Amniotic epithelial cell (primary cell): ENCODE measurements at regions not wholly inside any gene's neighbourhood (a gene's known extent, or its start where the extent isn't known, plus 50 kb on each side); places are given as distances from the start of the nearest gene placed in this dataset.

Experiments
- DNase-seq: peaks from one replicate; pipeline ENCODE4 v3.0.0-alpha.2; 2010; ENCODE audit warnings: low read depth

DNA sequence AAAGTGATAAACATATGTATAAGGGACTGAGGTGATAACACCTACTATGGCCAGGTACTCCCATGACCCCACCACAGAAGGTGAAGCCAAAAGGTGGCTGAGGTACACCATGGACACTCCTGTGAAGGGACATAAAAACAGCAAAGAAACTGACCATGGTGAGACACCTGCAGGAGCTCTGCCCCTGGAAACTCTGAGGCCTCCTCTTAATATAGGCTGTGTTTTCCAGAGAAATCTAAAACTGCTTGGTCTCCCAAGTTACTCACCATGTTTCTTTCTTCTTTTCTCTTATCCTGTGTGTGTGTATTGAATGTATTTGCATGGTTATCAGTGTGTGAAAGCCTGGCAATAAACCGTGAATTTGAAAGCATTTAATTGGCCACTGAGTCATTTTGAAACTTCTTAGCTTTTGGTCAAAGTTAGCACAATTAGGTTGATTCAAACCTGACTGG is 739.3 kb upstream of the GCFC2 start:
- no peak for DNase-seq

DNA sequence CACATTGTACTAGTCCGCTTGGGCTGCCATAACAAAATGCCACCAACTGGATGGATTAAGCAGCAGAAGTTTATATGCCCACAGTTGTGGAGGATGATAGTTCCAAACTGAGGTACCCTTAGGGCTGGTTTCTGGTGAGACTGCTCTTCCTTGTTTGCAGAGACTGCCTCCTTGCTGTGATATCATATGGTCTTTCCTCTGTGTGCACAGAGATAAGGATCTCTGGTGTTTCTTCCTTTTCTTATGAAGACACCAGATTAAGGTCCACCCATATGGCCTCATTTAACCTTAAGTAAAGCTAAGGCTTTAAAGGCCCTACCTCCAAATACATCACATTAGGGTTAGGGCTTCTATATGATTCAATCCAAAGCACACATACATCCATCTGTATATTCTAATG is 738.2 kb upstream of the GCFC2 start:
- DNase-seq: no peak

DNA sequence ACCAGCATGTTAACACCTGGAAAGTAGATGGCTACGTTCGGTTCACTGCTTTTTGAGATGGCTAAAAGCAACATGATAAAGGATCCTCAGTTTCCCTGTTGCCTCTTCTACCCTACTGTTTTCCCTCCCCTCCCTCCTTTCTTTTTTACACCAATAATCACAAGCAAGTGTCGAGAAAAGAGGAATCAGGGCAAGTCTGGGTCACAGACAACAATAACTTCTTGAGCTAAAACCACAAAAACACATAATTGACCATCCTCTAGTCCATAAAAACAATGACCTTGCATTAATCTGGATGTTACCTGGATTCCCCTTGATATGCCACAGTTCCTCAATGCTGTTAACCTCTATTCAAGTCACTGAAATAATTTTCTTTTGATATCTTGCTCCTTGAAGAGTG is 736.6 kb upstream of the GCFC2 start:
- no peak for DNase-seq

DNA sequence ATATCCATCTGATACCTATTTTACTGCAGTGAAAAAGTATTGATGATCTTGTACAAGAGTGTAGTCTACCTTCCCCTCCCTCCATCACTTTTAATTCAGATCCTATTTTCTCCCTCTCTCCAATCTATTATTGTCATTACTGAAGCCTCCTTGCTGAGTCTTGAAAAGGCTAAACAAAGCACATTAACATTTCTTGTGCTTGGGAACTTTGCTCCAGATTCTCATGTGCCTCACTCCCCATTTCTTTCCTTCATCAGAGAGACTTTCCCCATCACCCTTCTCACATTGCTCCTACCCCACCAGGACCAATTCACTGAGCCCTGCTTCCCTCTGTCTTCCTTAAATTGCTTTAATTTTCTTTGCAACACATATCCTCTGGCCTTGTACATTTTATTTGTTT is 736.2 kb upstream of the GCFC2 start:
- no peak for DNase-seq

DNA sequence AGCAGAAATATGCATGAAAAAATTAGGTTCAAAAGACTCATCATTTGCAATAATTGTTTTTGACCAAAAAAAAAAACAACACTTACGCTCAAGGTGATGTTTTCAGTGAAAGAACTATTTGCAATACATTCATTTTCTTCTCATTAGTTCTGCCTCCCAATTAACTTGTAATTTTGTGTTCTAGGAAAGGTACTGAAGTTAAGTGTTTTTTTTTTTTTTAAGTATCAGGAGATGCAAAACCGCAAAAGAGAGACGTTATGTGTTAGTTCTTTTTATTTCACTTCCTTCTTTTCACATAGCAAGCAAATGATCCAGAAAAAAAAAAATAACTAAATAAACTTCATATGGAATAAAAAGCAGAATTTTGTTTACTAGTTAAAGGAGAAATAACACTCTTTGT is 735.2 kb upstream of the GCFC2 start:
- DNase-seq: no peak

DNA sequence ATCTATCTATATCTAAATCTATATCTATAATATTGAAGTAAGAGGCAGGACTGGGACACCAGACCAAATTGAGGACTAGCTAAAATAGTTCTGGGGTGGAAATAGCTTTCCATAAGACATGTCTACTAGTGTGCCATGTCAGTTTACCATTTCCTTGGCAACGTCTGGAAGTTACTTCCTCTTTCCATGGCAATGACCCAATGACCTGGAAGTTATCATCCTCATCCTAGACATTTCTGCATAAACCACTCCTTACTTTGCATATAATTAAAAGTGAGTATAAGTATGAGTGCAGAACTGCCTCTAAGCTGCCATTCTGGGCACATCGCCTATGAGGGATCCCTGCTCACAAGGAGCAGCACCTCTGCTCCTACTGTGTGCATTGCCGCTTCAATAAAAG is 734.0 kb upstream of the GCFC2 start:
- DNase-seq: no peak

DNA sequence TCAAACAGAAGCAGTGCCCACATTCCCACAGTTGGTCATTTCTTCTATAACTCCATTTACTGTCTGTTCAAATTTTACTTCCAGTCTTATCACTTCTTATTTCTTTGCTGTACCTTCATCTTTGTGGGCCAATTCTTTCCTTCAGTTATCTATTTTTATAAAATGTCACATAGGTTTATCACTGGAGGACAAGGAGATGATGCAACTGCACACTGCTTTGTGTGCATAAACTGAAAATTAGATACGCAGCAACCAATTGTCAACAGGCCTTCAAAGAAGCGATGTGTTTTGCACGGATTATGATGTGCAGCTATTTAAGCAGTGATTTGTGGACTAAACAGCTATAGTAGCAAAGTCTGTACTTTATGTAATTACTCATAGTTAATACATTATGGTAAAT is 726.8 kb upstream of the GCFC2 start:
- no peak for DNase-seq

DNA sequence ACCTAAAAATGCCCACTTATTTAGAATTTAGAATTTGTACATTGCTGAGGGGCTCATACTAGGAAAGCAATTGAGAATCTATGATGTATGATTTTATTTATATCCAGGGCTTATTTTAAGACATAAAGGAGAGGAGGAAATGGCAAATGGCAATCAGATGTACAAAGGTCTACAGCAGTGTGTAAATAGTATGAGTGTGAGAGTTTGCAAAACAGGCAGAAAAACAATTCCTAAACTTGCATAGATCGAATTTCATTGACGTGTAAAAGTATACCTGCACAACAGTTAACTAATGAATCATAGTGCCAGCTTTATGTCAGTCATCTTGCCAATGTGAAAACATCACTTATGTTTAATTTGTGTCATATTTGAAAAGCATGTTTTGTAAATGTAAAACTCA is 718.7 kb upstream of the GCFC2 start:
- no peak for DNase-seq

DNA sequence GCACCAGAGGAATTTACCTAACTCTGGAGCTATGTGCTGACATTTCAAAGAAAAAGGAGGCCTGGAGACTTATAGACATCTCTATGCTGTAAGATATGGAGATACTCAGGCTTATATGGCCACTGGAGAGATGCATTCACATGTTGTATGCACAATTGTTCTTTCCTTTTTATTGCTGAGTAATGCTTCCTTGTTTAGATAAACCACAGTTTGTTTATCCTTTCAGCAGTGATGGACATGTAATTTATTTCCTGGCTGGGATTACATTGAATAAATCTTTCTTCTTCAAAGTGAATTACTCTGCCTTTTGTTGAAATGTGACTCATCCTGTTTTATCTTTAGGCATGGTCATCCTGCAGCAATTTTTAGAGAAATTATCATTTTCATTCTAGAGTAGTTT is 716.7 kb upstream of the GCFC2 start:
- DNase-seq: peak; percentile 11

DNA sequence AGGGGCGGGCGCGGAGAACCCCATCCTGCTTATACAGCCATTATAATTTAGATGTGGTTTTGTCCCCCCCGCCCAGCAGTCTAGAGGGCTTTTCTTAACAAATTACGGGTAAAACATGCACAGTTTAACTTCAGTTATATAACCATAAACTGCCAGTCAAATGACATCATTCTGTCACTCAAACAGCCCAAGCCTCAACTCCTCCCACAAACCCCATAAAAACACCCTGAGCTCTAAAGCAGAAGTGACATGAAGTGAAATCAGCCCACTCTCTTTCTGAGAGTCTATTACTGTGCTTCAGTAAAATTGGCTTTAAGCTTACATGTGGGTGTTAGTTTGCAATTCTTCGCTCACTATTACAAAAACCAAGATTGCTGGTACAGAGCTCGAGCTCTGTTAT is 705.1 kb upstream of the GCFC2 start:
- no peak for DNase-seq

DNA sequence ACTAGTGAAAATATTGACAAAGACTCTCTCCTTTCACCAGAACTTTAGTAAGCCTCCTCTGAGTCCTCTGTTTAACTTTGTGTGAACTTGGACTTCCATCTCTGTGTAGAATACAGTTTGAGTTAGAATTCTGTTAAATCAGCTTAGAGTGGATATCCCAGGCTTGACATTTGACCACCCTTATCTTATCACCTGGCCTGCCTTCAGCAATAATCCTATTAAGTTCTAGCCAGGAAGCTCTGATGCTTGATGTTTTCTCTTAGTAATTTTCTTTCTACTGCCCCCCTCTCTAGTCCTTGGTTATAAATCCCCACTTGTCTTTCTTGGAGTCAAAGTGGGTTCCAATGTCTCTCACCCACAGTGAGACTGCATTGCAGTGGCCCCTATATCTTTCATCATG is 702.7 kb upstream of the GCFC2 start:
- DNase-seq: no peak

DNA sequence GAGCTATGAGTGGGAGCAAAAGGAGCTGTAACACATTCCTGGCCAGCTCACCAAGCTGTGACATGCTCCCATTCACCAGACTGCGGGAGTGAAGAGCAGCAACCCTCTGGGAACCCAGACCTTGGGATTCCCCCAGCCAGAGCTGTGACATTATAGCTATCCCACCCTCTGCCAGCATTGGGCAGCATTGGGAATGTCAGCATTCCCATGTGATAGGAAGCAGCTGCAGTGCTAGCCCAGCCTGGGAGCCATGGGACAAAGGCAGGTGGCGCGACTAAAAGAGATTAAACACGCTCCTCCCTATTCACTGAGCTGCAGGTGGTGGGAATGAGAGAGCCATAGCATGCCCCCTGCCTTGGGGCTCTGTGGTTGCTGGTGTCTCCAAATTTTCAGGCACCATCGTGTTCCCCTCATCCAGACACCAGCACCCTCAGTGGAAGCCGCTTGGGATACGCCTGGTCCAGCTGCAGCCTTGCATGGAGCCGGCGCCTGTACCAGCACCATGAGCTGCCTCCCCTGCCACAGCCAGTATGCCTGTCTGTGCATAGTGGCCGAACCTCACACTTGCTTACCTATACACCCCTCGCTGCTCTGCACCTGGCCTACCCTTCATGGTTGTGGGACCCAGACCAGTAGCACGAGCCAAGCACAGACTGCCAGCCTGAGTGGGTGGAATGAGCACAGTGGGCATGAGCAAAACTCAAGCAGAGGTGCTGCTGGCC is 695.6 kb upstream of the GCFC2 start:
- DNase-seq: no peak

DNA sequence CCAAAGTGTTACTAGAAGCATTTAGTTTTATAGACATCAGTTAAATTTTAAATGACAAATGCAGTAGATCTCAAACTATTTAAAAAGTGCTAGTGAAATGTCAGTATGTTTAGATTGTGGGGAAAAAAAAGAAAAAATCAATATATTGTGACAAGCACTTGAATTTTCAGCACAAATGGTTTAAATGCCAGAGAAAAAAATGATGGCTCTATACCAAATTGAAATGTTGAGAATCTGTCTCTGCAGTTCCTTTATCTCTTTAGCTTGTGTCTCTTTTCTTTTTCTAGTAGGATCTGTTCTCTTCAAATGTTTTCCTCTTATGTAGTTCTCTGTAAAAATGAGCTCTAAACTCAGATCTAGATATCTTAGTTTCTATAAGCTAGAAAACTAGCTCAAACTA is 682.6 kb upstream of the GCFC2 start:
- no peak for DNase-seq

DNA sequence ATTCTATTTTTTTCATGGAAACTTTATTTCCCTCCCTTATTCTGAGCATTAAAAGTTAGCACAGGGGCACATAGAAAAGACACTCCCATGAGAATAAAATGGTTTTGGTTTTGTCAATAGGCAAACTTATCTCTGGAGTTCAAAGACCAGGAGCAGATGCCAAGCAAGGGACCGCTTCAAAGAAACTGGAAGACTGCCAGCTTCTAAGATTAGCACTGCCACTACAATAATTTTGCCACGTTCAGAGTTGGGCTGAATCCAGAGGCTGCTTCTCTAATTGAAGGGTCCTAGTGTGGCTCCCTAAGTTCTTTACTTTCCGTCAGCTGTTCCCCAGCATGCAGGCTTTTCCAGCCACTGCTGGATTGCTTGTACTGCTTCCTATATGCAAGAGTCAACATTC is 681.0 kb upstream of the GCFC2 start:
- no peak for DNase-seq

DNA sequence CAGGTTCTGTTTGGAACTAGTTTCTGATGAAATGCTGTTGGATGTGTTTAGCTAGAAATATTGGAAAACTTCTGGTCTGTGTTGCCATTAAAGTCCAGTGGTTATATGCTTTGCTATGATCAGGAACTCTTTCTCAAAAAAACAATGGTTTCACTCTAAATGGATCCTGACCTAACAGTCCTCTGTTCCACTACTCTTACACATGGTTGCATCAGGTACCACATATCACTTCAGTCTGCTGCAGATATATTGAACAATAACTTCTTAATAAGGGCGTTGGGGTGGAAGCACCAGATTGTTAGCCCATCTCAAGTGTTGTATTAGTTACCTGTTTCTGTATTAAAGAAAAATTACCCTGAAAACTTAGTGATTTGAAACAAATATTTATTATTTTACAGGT is 676.6 kb upstream of the GCFC2 start:
- no peak for DNase-seq

DNA sequence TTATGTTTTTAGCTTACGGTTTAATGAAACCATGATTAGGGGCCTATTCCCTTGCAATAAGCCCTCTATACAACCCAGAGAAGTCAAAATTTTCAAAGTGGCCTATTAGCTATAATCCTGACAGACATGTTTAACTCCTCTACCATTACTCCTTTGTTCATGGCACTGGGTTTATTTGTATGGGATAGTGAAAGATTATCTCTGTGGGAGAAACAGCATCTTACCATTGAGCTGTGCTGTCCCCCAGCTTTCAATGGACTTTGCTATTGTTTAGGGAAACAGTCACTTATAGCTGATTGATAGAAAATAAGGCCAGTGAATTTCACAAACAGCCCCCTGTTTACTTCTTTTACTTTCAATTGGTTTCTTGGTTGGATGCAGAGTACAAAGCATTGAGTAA is 675.2 kb upstream of the GCFC2 start:
- no peak for DNase-seq

DNA sequence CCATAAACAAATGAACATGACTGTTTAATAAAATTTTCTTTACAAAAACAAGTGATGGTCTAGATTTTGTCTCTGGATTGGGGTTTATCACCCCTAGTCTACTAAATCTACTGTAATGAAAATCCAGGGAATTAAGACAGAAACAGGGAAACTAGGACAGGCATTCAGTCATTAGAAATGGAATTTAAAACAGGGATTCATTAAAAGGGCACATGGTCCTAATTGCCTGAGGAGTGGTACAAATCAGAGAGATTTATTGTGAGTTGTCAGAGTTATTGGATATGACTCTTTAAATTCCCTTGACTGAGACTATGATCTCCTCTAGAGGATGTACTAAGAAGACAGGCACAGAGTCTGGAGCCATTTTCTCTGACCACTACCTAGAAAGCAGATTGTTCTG is 670.9 kb upstream of the GCFC2 start:
- no peak for DNase-seq

DNA sequence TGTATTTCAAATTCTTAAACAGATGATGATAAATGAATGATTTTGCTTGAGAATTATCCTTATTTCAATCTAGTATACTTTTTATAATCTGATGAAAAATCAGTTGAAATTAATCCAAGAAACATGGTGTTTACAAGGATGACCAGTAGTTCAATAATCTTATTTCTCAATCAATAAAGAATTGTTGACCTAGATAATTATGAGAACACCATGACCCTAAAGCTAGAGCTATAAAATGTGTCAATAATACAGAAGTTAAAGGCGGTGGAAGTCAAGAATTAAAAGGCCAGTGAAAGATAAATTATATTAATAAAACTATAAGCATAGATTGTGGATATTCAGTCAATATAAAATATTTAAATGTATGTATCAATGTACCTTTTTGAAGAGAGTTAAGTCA is 667.4 kb upstream of the GCFC2 start:
- no peak for DNase-seq

DNA sequence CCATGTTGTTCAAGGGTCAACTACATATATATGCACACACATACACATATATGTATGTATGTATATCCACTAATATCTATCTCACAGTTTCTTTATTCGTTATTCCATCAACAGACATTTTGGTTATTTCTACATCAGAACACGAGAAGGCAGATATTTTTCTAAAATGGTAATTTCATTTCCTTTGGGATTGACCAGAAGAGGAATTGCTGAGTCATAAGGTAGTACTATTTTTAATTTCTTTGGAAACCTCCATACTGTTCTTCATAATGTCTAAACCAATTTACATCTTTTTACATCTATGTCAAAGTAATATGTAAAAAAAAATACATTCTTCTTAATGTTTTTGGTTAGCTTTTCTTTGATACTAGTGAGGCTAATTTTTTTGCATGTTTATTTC is 630.7 kb upstream of the GCFC2 start:
- no peak for DNase-seq

DNA sequence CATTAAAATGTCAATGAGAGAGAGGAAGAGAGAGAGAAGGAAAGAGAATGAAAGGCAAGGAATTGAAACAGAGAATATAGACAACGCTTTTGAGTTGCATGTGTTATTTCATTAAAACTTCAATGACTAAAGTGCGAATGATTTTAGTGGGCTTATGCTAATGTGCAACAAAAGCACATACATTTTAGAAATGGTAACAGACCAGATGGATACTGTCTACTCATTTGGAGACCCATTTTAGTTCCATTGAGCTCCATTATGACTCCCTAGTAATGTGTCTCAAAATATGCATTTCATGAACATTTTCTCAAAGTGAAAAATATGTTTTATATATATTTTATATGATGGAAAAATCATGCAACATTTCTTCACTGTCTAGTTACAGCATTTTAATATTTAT is 622.2 kb upstream of the GCFC2 start:
- DNase-seq: no peak

DNA sequence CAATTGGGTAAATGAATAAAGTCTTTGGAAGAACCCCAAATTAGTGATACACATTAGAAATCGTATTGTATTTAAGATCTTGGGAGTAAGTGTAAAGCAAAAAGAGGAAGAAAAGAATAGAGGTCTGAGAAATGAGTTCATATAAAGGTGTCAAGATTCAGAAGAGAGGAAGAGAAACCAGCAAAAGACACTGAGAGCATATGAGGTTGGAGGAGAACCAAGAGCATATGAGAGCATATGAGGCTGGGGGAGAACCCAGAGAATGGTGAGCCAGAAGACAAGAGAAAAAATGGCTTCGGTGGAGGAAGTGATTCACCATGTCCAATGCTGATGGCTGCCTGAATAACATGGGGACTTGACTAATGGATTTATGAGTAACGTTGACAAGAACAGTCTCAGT is 620.1 kb upstream of the GCFC2 start:
- DNase-seq: no peak

DNA sequence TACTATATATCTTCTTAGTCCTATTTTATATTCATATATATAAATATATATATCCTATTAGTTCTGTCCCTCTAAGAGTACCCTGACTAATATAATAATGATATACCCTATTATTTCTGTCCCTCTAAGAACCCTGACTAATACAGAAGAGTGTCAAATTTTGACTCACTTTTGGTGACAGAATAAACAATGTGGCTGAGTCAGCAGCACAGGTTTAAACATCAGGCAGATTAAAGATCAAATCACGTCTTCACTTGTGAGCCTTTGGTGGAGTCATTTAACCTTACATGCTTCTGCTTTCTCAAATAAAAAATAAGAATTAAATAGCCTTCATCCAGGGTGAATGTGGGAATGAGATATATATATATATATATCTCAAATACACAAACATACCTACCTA is 615.9 kb upstream of the GCFC2 start:
- DNase-seq: no peak

DNA sequence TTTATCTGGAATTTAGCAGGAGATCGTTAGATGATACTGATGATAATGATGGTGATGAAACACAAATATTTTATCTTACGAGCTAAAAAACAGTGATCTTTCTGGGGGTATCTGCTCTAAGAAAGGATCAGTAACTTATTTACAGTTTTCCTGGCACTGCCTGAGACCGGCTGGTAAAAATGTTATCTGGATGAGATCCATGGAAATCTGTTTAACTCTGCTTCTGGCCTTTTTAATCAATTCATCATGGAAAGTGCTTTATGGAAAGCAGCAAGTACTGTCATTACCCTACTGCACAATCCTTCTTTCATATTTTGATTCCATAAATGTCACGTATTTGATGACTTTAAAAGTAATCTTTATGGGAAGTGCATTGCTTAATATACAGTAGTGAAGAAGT is 612.7 kb upstream of the GCFC2 start:
- no peak for DNase-seq

DNA sequence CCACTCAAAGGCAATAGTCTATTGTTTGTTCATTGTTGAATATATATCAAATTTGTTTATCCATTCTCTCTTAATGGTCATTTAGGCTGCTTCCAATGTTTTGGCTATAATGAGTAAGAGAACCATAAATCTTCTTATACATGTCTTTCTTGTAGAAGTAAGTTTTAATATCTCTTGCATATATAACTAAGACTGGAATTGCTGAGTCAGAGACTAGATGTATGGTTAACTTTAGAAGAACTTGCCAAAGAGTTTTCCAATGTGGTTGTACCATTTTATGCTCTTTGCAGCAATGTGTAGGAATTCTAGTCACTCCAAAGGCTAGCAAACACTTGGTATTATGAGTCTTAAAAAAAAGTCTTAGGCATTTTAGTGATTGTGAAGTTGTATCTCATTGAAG is 610.0 kb upstream of the GCFC2 start:
- DNase-seq: no peak

DNA sequence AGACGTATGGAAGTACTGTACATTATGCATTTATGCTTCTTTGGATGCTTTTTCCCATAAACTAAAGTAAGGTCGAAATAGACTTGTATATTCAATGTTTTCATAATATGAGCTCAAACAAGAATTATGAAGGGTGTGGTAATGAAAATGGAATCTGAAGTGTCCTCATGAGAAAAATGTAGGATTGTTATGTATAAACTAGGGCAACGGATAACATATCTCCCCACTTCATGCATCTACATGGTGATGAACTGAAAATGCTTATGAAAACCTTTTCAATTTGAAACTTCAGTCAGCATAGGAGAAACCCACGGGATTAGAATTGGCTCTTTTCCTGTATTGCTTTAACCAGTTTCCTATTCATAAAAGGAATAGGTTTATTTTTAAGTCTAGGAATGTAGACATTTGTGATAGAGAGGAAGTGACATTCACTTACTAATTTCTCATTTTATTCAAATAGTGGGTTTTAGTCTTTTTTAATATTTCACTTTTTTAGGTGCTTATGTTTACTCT is 608.2 kb upstream of the GCFC2 start:
- no peak for DNase-seq
